ENCODE measurements at regions not wholly inside any gene's neighbourhood (a gene's known extent, or its start where the extent isn't known, plus 50 kb on each side); places are given as distances from the start of the nearest gene placed in this dataset.

GRCh38 chr6:133740218-133740617, 148.7 kb upstream of the TCF21 start:
- TF ChIP-seq EZH2 (IDR thresholded peaks at IDR 0.05; ENCODE audit: borderline replicate concordance, low read depth, low read length, severe bottlenecking) (no peak), CTCF (IDR thresholded peaks at IDR 0.05; ENCODE audit: borderline replicate concordance, extremely low read depth, low read length, poor library complexity, severe bottlenecking) (no peak)

Measured in DND-41 (cell line).